ENCODE measurements at regions not wholly inside any gene's neighbourhood (a gene's known extent, or its start where the extent isn't known, plus 50 kb on each side); places are given as distances from the start of the nearest gene placed in this dataset.
A peak's percentile ranks its signal among the peaks of the same experiment; 100 is the strongest.
"Not testable (repeated sequence)": the region's sequence is repeated elsewhere in the genome, so short reads cannot be mapped to it uniquely, and the experiment has no call there.

GRCh38 chr9:30774326-30774725, 1610.1 kb upstream of the ACO1 start:
- no peak for DNase-seq

- DNase-seq = no peak
Observed at GRCh38 chr9:30775236-30775635, 1609.2 kb upstream of the ACO1 start.

- DNase-seq = peak; percentile 33
Observed at GRCh38 chr9:30796764-30797163, 1587.7 kb upstream of the ACO1 start.

GRCh38 chr9:30799527-30800101, 1584.8 kb upstream of the ACO1 start:
- no peak for DNase-seq

DNA sequence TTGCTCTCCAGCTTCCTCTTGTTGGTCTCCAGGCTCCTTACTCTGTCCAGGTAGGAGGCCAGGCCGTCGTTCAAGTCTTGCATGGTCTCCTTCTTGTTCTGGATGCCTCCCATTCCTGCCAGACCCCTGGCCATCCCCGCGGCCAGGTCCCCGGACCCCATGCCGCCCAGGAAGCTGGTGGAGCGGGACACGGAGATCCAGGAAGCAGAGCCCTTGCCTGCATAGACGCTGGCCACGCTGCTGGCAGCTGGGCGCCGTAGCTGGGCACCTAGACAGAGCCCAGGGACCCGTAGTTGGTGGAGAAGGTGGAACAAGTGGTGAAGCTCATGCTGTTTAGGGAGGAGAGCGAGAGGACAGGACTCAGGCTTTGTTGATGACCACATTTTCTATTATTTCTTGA, 1584.0 kb upstream of the ACO1 start:
- no peak for DNase-seq

- no peak for DNase-seq
Observed at GRCh38 chr9:30812821-30813220, 1571.6 kb upstream of the ACO1 start.

DNA sequence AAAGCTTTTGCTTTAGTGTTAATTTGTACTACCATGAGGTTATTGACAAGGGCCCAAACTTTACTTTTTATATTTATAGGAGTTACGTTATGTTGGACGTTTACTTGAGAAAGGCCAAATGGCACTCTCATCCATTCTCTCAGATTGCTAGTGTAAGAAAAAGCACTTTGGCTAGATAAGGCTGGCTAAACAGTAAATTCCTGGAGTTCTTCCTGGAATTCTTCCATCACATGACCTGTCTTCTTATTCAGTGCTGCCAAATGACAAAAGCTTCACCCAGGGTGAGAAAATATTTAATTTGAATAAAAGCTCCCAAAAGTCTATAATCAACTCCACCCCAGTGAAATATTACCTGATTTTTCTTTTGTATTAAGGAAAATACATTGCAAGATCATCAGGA, 1568.9 kb upstream of the ACO1 start:
- no peak for DNase-seq

DNA sequence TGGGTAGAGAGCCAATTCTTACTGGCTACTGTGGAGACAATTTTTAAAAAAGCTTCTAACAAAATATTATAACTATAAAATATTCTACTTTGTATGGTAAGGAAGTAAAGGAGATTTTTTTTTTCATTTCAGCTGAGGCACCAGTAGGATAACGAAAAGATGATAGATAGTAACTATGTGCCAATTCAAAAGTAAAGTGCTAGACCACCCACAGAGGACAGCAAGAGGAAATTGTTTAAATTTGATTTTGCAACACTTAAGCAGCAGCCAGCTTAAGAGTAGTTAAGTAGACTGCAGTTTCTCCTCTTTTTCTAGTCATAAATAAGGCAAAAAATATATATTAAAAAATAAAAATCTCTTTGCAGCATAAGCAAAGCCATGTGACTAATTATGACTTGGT, 1539.3 kb upstream of the ACO1 start:
- no peak for DNase-seq

DNA sequence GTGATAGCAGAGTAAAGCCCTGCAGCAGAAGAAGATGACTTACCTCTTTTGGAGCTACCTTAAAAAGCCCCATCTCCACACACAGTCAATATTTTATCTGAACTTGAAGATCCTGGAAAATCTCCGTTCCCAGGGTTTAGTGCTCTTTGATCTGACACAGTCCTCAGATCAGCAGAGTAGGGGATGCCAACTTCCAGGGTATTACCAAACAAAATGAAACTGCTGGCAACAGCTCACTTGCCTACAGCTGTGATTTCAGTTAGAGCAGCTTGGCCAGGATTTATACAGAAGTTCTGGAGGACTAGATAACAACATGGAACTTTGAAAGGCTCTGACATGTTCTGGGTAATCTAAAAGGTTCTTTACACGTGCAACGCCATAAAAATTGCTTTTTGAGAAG, 1537.8 kb upstream of the ACO1 start:
- peak; percentile 30 for DNase-seq

GRCh38 chr9:30851600-30851999, 1532.8 kb upstream of the ACO1 start:
- no peak for DNase-seq

DNA sequence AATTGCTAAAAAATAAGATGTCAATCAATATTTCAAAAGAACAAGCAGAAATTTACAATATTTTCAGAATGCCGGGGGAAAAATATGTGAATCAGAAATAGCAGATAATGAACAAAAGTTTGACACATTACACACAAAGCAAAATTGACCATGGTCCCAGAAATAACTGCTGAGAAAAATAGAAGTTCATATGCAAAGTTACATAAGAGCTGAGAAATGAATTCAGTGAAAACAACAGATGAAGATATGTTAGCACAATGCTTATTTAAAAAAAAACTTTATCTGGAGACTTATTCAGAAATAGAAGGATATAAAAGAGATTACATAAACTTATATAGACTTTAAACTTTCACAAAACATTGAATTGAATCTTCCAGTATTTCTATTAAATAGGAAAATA, 1483.7 kb upstream of the ACO1 start:
- no peak for DNase-seq

- no peak for DNase-seq
Observed at GRCh38 chr9:30913331-30913730, 1471.1 kb upstream of the ACO1 start.

DNA sequence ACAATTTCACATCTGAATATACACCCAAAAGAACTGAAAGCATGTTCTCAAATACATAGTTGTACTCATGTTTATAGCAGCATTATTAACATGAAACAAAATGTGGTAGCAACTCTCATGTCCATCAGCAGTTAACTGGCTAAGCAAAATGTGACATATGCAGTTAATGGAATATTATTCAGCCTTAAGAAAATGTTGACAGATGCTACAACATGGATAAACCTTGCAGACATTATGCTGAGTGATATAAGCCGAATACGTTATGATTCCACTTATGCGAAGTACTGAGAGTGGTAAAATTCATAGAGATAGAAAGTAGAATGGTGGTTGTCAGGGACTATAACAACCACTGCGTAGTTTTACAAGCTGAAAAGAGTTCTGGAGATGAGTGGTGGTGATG, 1469.0 kb upstream of the ACO1 start:
- no peak for DNase-seq

GRCh38 chr9:30925126-30925525, 1459.3 kb upstream of the ACO1 start:
- DNase-seq = no peak

DNA sequence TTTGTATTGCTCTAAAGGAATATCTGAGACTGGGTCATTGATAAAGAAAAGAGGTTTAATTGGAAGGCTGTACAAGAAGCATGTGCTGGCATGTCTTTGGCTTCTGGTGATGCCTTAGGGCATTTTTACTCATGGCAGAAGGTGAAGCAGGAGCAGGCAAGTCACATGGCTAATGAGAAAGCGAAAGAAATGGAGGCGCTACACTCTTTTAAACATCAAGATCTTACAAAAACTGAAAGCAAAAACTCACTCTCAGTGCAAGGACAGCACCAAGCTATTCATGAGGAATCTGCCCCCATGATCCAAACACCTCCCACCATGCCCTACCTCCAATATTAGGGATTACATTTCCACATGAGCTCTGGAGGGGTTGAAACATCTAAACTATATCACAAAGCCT, 1458.8 kb upstream of the ACO1 start:
- no peak for DNase-seq

- no peak for DNase-seq
Observed at GRCh38 chr9:30928045-30928444, 1456.4 kb upstream of the ACO1 start.

- no peak for DNase-seq
Observed at GRCh38 chr9:30932226-30932625, 1452.2 kb upstream of the ACO1 start.

DNA sequence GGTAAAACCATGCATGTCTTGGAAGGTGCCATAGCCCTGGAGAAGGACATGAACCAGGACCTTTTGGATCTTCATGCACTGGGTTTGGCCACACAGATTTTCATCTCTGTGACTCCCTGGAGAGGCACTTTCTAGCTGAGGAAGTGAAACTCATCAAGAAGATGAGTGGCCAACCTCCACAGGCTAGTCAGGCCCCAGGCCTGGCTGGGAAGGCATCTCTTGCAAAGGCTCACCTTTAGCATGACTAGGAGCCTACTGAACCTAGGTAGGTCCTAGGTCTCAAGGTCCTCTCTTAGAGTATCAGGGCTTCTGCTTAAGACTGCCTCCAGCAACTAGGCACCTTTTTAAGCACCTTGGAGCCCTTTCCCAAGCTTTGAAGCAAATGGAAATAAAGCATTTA, 1448.7 kb upstream of the ACO1 start:
- no peak for DNase-seq

- no peak for DNase-seq
Observed at GRCh38 chr9:30937106-30937505, 1447.3 kb upstream of the ACO1 start.

DNA sequence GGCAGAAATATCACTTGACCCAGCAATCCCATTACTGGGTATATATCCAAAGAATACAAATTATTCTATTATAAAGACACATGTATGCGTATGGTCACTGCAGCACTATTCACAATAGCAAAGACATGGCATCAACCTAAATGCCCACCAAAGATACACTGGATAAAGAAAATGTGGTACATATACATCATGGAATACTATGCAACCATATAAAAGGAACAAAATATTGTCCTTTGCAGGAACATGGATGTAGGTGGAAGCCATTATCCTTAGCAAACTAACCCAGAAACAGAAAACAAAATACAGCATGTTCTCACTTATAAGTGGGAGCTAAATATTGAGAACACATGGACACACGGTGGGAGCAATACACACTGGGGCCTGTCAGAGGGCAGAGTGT, 1441.6 kb upstream of the ACO1 start:
- not testable (repeated sequence) for DNase-seq

- no peak for DNase-seq
Observed at GRCh38 chr9:30943446-30944224, 1440.8 kb upstream of the ACO1 start.

DNA sequence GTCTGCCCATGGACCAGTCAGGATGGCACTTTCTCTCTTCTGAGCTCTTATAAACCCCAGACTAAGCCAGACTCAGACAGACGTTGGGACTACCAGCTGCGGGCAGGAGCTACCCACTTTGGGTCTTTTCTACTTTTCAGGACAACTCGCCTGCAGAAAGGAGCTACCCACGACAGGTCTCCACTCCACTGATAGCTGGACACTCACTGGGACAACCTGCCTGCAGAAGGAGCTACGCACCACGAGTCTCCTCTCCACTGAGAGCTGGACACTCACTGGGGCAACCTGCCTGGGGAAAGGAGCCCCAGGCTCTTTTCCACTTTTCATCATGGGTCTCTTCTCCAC, 1440.2 kb upstream of the ACO1 start:
- DNase-seq = no peak

GRCh38 chr9:30944741-30945280, 1439.6 kb upstream of the ACO1 start:
- no peak for DNase-seq

DNA sequence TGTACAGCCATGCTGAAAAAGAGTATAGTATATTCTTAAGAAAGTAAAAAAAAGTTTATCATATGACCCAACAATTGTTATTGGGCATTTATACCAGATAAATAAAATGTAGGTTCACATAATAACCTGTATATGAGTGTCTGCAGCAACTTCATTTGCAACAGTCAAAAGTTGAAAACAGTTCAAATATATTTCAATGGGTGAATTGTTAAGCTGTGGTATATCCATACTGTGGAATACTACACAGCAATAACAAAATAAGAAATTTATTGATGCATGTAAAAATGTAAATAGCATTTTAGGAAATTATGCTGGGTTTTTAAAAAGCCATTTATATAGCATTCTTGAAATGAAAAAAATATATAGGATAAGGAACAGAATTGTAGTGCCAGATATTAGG, 1420.1 kb upstream of the ACO1 start:
- DNase-seq = no peak

GRCh38 chr9:30967476-30967875, 1417.0 kb upstream of the ACO1 start:
- peak; percentile 22 for DNase-seq

Data from NCI-H446 treated with DMSO at 0.1 percent for 48 hours (cell line).